Osteoblast (primary cell): ENCODE measurements at regions not wholly inside any gene's neighbourhood (a gene's known extent, or its start where the extent isn't known, plus 50 kb on each side); places are given as distances from the start of the nearest gene placed in this dataset.
"Not testable (repeated sequence)": the region's sequence is repeated elsewhere in the genome, so short reads cannot be mapped to it uniquely, and the experiment has no call there.

Source experiments
- DNase-seq: peaks from one replicate; pipeline ENCODE4 v3.0.0; 2011; ENCODE audit warnings: low spot score, mixed read lengths; ENCODE audit not compliant: insufficient read length; ENCODE audit errors: missing footprints
- H2AFZ ChIP-seq: 2 replicates; pipeline ENCODE4 v1.6.0; 2011; ENCODE audit warnings: mild to moderate bottlenecking, low read length
- H3K27ac ChIP-seq: 2 replicates; pipeline ENCODE4 v1.5.1; 2011; ENCODE audit warnings: mild to moderate bottlenecking, low read depth, low read length, moderate library complexity
- H3K27me3 ChIP-seq: 2 replicates; pipeline ENCODE4 v1.6.0; 2012; ENCODE audit warnings: mild to moderate bottlenecking, control low read depth, inconsistent platforms, low read length, moderate library complexity; ENCODE audit not compliant: insufficient read depth
- H3K36me3 ChIP-seq: 2 replicates; pipeline ENCODE4 v1.5.1; 2011; ENCODE audit warnings: mild to moderate bottlenecking, low read length, control low read depth, moderate library complexity; ENCODE audit not compliant: insufficient read depth
- H3K4me1 ChIP-seq: 2 replicates; pipeline ENCODE4 v1.5.1; 2011; ENCODE audit warnings: mild to moderate bottlenecking, low read length, control low read depth, moderate library complexity; ENCODE audit not compliant: insufficient read depth
- H3K4me2 ChIP-seq: 2 replicates; pipeline ENCODE4 v1.6.0; 2011; ENCODE audit warnings: mild to moderate bottlenecking, low read length; ENCODE audit not compliant: insufficient read depth
- H3K4me3 ChIP-seq: fragments of 200-600 bp; sonication (generic); 3 replicates; pipeline ENCODE4 v1.5.1; 2012; ENCODE audit warnings: mild to moderate bottlenecking, low read length, inconsistent platforms; ENCODE audit not compliant: insufficient read depth
- H3K79me2 ChIP-seq: 2 replicates; pipeline ENCODE4 v1.6.0; 2012; ENCODE audit warnings: mild to moderate bottlenecking, low read length, control low read depth, inconsistent platforms; ENCODE audit not compliant: insufficient read depth
- H3K9me3 ChIP-seq: 2 replicates; pipeline ENCODE4 v1.5.1; 2011; ENCODE audit warnings: low read depth, low read length, control low read depth
- H4K20me1 ChIP-seq: 2 replicates; pipeline ENCODE4 v1.6.0; 2012; ENCODE audit warnings: mild to moderate bottlenecking, low read length, control low read depth; ENCODE audit not compliant: insufficient read depth
- TF ChIP-seq, protein P1 (sequence below): IDR thresholded peaks from 2 replicates; pipeline ENCODE4 v1.5.1; 2011; ENCODE audit warnings: mild to moderate bottlenecking, low read depth, low read length, moderate library complexity; ENCODE audit errors: extremely low read depth

DNA sequence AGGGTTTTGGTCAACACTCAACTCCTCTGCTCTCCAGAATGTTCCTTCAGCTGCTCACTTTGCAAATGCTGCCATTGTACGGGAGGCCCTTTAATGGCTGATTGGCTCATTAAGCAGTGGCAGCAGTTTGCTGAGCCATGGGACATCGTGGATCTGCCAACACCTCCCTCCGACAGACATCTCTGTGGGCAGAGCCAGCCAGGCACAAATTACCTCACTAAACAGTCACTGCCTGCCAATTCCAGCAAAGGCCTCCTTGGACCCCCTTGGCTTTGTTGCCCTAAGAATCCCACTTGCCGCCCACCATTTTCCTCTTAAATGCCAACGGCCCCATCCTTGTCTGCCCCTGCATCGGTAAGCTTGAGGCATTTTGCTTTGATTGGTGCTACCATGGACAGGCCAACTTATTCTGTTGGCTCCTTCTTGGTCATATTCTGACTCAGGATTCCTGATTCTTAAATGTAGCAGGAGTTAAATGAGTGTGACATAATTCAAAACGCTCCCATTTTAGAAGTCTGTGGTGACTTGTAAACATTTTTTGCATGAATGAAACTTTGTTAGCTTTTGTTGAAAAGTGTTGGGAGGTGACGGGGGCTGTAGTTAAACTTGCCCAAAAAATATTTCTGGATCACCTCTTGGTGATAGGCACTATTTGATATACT is 57.5 kb upstream of the LMO2 start:
- Histone ChIP-seq H2AFZ (no peak overlapping the region), H3K9me3 (no peaks in the 10 kb centered on the region), H3K4me3 (no peak overlapping the region), H4K20me1 (no peaks in the 10 kb centered on the region), H3K36me3 (no peaks in the 10 kb centered on the region), H3K4me2 (no peak overlapping the region), H3K79me2 (no peaks in the 10 kb centered on the region), H3K4me1 (no peaks in the 10 kb centered on the region), H3K27me3 (peaks cover 6% of the 10 kb centered on the region), H3K27ac (no peak overlapping the region)
- TF ChIP-seq, protein P1, sequence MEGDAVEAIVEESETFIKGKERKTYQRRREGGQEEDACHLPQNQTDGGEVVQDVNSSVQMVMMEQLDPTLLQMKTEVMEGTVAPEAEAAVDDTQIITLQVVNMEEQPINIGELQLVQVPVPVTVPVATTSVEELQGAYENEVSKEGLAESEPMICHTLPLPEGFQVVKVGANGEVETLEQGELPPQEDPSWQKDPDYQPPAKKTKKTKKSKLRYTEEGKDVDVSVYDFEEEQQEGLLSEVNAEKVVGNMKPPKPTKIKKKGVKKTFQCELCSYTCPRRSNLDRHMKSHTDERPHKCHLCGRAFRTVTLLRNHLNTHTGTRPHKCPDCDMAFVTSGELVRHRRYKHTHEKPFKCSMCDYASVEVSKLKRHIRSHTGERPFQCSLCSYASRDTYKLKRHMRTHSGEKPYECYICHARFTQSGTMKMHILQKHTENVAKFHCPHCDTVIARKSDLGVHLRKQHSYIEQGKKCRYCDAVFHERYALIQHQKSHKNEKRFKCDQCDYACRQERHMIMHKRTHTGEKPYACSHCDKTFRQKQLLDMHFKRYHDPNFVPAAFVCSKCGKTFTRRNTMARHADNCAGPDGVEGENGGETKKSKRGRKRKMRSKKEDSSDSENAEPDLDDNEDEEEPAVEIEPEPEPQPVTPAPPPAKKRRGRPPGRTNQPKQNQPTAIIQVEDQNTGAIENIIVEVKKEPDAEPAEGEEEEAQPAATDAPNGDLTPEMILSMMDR: no peak
- DNase-seq: no peak

DNA sequence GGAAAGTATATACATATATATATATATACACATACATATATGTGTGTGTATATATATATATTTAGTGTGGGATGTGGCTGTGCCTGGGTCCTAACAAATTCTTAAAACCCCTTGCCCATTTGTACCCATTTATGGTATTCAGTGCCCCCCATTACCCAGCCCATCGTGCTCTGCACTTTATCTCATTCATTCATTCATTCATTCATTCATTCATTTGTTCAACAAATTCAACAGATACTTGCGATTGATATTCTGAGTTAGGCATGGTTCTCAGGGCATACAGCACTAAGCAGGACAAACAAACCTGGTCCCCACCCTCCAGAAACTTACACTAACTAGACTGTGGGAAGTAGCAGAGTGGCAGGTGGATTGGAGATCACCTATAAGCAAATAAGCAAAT is 56.6 kb upstream of the LMO2 start:
- Histone ChIP-seq H3K9me3 (no peaks in the 10 kb centered on the region), H3K4me2 (no peak overlapping the region), H3K4me1 (no peaks in the 10 kb centered on the region), H3K27me3 (no peaks in the 10 kb centered on the region), H4K20me1 (no peaks in the 10 kb centered on the region), H2AFZ (no peak overlapping the region), H3K27ac (no peak overlapping the region), H3K36me3 (no peaks in the 10 kb centered on the region), H3K4me3 (no peak overlapping the region), H3K79me2 (no peaks in the 10 kb centered on the region)
- TF ChIP-seq, protein P1: no peak
- DNase-seq: no peak

DNA sequence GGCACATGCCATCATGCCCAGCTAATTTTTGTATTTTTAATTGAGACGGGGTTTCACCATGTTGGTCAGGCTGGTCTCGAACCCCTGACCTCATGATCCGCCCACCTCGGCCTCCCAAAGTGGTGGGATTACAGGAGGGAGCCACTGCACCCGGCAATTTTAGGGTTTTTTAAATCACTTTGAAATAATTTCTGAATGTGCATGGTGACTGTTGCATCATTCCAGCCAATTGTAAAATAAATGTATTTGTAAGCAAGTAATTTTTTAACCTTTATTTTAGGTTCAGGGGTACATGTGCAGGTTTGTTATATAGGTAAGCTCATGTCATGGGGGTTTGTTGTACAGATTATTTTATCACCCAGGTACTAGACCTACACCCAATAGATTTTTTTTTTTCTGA is 56.0 kb upstream of the LMO2 start:
- H3K36me3 ChIP-seq, H2AFZ ChIP-seq, H3K4me3 ChIP-seq, H3K27ac ChIP-seq, H3K9me3 ChIP-seq, H3K27me3 ChIP-seq, H3K4me2 ChIP-seq, H4K20me1 ChIP-seq, H3K4me1 ChIP-seq, H3K79me2 ChIP-seq, DNase-seq: not testable (repeated sequence)

DNA sequence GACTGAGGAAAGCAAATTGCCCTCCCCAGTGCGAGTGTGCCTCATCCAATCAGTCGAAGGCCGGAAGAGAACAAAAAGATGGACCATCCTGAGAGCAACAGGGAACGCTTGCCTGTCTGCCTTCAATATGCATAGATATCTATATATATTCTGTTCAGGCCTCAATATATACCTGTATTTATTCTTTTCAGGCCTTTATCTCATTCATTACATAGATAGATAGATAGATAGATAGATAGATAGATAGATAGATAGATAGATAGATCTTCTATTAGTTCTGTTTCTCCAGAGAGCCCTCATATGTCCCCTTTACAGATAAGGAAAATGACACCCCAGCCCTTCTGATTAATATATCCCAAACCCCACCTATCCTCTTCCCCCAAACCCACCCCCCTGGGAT is 55.1 kb upstream of the LMO2 start:
- Histone ChIP-seq H3K9me3 (no peaks in the 10 kb centered on the region), H3K4me3 (no peak overlapping the region), H3K27ac (no peak overlapping the region), H2AFZ (no peak overlapping the region), H3K36me3 (no peaks in the 10 kb centered on the region), H3K27me3 (no peaks in the 10 kb centered on the region), H3K79me2 (no peaks in the 10 kb centered on the region), H3K4me1 (peaks cover 15% of the 10 kb centered on the region), H4K20me1 (no peaks in the 10 kb centered on the region), H3K4me2 (no peak overlapping the region)
- no peak for DNase-seq
- TF ChIP-seq, protein P1: no peak
